HCT116 (cell line): ENCODE measurements at regions not wholly inside any gene's neighbourhood (a gene's known extent, or its start where the extent isn't known, plus 50 kb on each side); places are given as distances from the start of the nearest gene placed in this dataset.

Experiments
- ATAC-seq: fragments of 200-7000 bp; cut with Tn5 transposase; 2 replicates; pipeline ENCODE4 v1.9.1; 2020; ENCODE audit warnings: mild to moderate bottlenecking, moderate library complexity
- BruUV-seq: library from RNA; stranded (reverse); fragments of 400-500 nt; replicated peaks from 2 replicates; lab custom pipeline; 2021; lab: Mats Ljungman, UMichigan
- CTCF ChIA-PET: fragments of 300-600 bp; sonication (Branson Sonifier 250); formaldehyde crosslinking; loops from one replicate; lab custom pipeline; 2021; ENCODE audit warnings: antibody characterized with exemption; lab: Charles Lee
- POLR2A ChIA-PET: fragments of 300-600, 350-600 bp; sonication (Branson Sonifier 250); formaldehyde crosslinking; loops from one replicate; lab custom pipeline; 2021; ENCODE audit warnings: antibody characterized with exemption; lab: Charles Lee
- RAD21 ChIA-PET, 2 experiments: fragments of 300-600 bp; sonication (Branson Sonifier 250); formaldehyde crosslinking; loops; one replicate each; lab custom pipeline; 2023; ENCODE audit warnings: low total read pairs in 2 of 2; ENCODE audit not compliant: uncharacterized antibody in 2 of 2, unreplicated experiment in 2 of 2, low non-redundant PET in 1 of 2; lab: Charles Lee
- DNase-seq: peaks from one replicate; pipeline ENCODE4 v3.0.0-alpha.2; 2010; ENCODE audit warnings: low read depth, low spot score
- H2AFZ ChIP-seq: fragments of 200-600 bp; shearing (Covaris generic), sonication (generic); 2 replicates; pipeline ENCODE4 v1.6.1; 2017; ENCODE audit warnings: low read depth, mixed run types, mixed read lengths, antibody characterized with exemption, low read length; ENCODE audit not compliant: poor library complexity, severe bottlenecking
- H3K27ac ChIP-seq: 2 replicates; pipeline ENCODE4 v1.5.1; 2012; ENCODE audit warnings: low read depth, low read length
- H3K27me3 ChIP-seq: fragments of 200-600 bp; sonication (generic); 2 replicates; pipeline ENCODE4 v1.6.1; 2016; ENCODE audit warnings: mixed run types, low read length, mixed read lengths; ENCODE audit not compliant: insufficient read depth
- H3K36me3 ChIP-seq, 2 experiments: fragments of 200-500 bp in 1 of 2; fragments of 200-600 bp in 1 of 2; sonication (Bioruptor generic) in 1 of 2; sonication (generic) in 1 of 2; 2 replicates each; pipeline versions ENCODE4 v1.5.1 to v1.6.1; 2014 to 2016; ENCODE audit warnings: low read length in 2 of 2, inconsistent platforms in 1 of 2, mixed read lengths in 1 of 2, mixed run types in 1 of 2; ENCODE audit not compliant: insufficient read depth in 2 of 2, control insufficient read depth in 1 of 2
- H3K4me1 ChIP-seq, 2 experiments: fragments of 200-600 bp in 1 of 2; sonication (generic) in 1 of 2; 2 replicates each; pipeline versions ENCODE4 v1.5.1 to v1.6.1; 2012 to 2017; ENCODE audit warnings: low read length in 2 of 2, inconsistent platforms in 1 of 2, mild to moderate bottlenecking in 1 of 2, mixed read lengths in 1 of 2, mixed run types in 1 of 2, moderate library complexity in 1 of 2; ENCODE audit not compliant: insufficient read depth in 2 of 2, control insufficient read depth in 1 of 2
- H3K4me2 ChIP-seq: fragments of 200-600 bp; sonication (generic); 2 replicates; pipeline ENCODE4 v1.6.1; 2017; ENCODE audit warnings: mixed run types, low read length, mixed read lengths
- H3K4me3 ChIP-seq, 2 experiments: fragments of 200-600 bp in 1 of 2; sonication (generic) in 1 of 2; replicated peaks in 1 of 2; 2 replicates each; pipeline ENCODE4 v1.5.1; 2011 to 2016; ENCODE audit warnings: low read length in 2 of 2, control low read depth in 1 of 2, low read depth in 1 of 2, mild to moderate bottlenecking in 1 of 2, mixed read lengths in 1 of 2, mixed run types in 1 of 2
- H3K79me2 ChIP-seq: fragments of 200-600 bp; sonication (generic); 2 replicates; pipeline ENCODE4 v1.6.1; 2017; ENCODE audit warnings: mild to moderate bottlenecking, mixed run types, low read length, moderate library complexity, mixed read lengths; ENCODE audit not compliant: insufficient read depth
- H3K9ac ChIP-seq: fragments of 200-600 bp; sonication (generic); 2 replicates; pipeline ENCODE4 v1.6.1; 2016; ENCODE audit warnings: low read length, mixed read lengths
- H3K9me2 ChIP-seq: fragments of 200-600 bp; sonication (generic), shearing (Covaris generic); 2 replicates; pipeline ENCODE4 v1.6.1; 2017; ENCODE audit warnings: mixed run types, mild to moderate bottlenecking, moderate library complexity; ENCODE audit not compliant: insufficient read depth
- H3K9me3 ChIP-seq, 2 experiments: fragments of 200-500 bp in 1 of 2; fragments of 200-600 bp in 1 of 2; sonication (Bioruptor generic) in 1 of 2; sonication (generic) in 1 of 2; 2 replicates each; pipeline ENCODE4 v1.6.1; 2014 to 2017; ENCODE audit warnings: low read length in 2 of 2, mixed read lengths in 2 of 2, inconsistent platforms in 1 of 2, low read depth in 1 of 2, mild to moderate bottlenecking in 1 of 2, mixed run types in 1 of 2, moderate library complexity in 1 of 2; ENCODE audit not compliant: control insufficient read depth in 1 of 2, insufficient read depth in 1 of 2
- H4K20me1 ChIP-seq: fragments of 200-600 bp; sonication (generic), shearing (Covaris generic); 2 replicates; pipeline ENCODE4 v1.6.1; 2017; ENCODE audit warnings: mixed run types, mild to moderate bottlenecking, moderate library complexity; ENCODE audit not compliant: insufficient read depth
- EGR1 ChIP-seq: IDR thresholded peaks from 2 replicates; pipeline ENCODE4 v1.6.1; 2012; ENCODE audit warnings: low read depth
- ELF1 ChIP-seq: IDR thresholded peaks from 2 replicates; pipeline ENCODE4 v1.6.1; 2012; ENCODE audit warnings: low read depth, borderline replicate concordance
- EZH2 ChIP-seq: fragments of 200-600 bp; sonication (generic); IDR thresholded peaks from 2 replicates; pipeline ENCODE4 v1.6.1; 2017; ENCODE audit warnings: antibody characterized with exemption, mixed run types
- EZH2phosphoT487 ChIP-seq: fragments of 200-600 bp; IDR thresholded peaks from 2 replicates; pipeline ENCODE4 v1.6.1; 2018; ENCODE audit warnings: antibody characterized with exemption, borderline replicate concordance
- REST ChIP-seq: IDR thresholded peaks from 2 replicates; pipeline ENCODE4 v1.6.1; 2012; ENCODE audit warnings: low read depth
- ZBTB33 ChIP-seq: IDR thresholded peaks from 2 replicates; pipeline ENCODE4 v1.6.1; 2011; ENCODE audit warnings: mild to moderate bottlenecking, low read length, moderate library complexity; ENCODE audit not compliant: insufficient replicate concordance; ENCODE audit errors: extremely low read depth
- ZNF274 ChIP-seq: fragments of 200-500 bp; sonication (Bioruptor generic); IDR thresholded peaks from 2 replicates; pipeline ENCODE4 v1.6.1; 2014; ENCODE audit warnings: mild to moderate bottlenecking, low read depth, low read length, inconsistent platforms
- intact Hi-C: fragments of 100-400 bp; cut with micrococcal nuclease; formaldehyde crosslinking; loops from 2 replicates; pipeline ENCODE4 v1.10.0; 2022

- no peak for TF ChIP-seq ZNF274
- no peak for TF ChIP-seq REST
- no peak for TF ChIP-seq EZH2phosphoT487
- no peak for TF ChIP-seq ZBTB33
- TF ChIP-seq EGR1: no peak
Measured at GRCh38 chr4:111230265-111230664, 607.4 kb upstream of the PITX2 start (continued).

DNA sequence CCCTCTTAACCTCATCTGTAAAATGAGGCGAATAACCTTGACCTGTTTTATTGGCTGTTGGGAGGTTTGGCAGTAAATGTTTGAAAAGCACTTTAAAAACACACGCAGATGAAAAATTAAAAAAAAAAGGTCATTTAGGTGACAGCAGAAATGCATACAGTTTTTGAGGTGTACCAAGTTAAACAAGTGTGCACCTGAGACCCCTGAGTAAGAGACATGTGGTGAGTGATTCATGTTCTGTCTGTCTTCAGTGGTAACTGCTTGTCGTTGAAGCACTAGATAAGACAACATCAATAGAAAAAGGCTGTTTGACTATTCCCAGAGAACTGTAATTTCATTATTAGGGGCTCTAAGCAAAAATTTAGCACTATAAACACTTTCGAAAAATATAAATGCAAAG is 608.4 kb upstream of the PITX2 start:
- ATAC-seq (no peak), DNase-seq (no peak)
- ChIA-PET RAD21 (no interaction called here), POLR2A (no interaction called here), CTCF (no interaction called here)
- H3K4me2 ChIP-seq: no peak overlapping the region
- BruUV-seq: no TSS peak
- no peaks in the 10 kb centered on the region for H4K20me1 ChIP-seq
- H3K9me3 ChIP-seq: no peaks in the 10 kb centered on the region
- peaks cover 0 to 4% of the 10 kb centered on the region in 2 experiments; a peak in 1 of 4 replicates for H3K4me1 ChIP-seq
- no peaks in the 10 kb centered on the region for H3K9me2 ChIP-seq
- no peaks in the 10 kb centered on the region for H3K27me3 ChIP-seq
- H3K27ac ChIP-seq: no peak overlapping the region
- no peaks in the 10 kb centered on the region for H3K79me2 ChIP-seq
- no peak overlapping the region for H2AFZ ChIP-seq
- no peaks in the 10 kb centered on the region for H3K36me3 ChIP-seq
- intact Hi-C loops: no loop called here
- no peak overlapping the region for H3K9ac ChIP-seq
- no peak overlapping the region for H3K4me3 ChIP-seq
- no peak for TF ChIP-seq ELF1
- TF ChIP-seq EZH2: no peak
- TF ChIP-seq, all 23 proteins: peak for 0
